GM23248 (cell line): ENCODE measurements at regions not wholly inside any gene's neighbourhood (a gene's known extent, or its start where the extent isn't known, plus 50 kb on each side); places are given as distances from the start of the nearest gene placed in this dataset.

ENCODE experiments used
- EZH2 ChIP-seq: fragments of 200-600 bp; sonication (generic); IDR thresholded peaks from 2 replicates; pipeline ENCODE4 v1.6.1; 2018; ENCODE audit warnings: antibody characterized with exemption, mild to moderate bottlenecking; ENCODE audit not compliant: insufficient read depth, poor library complexity, severe bottlenecking
- EZH2phosphoT487 ChIP-seq: fragments of 200-600 bp; sonication (generic); IDR thresholded peaks from 2 replicates; pipeline ENCODE4 v1.6.1; 2018; ENCODE audit warnings: antibody characterized with exemption, moderate library complexity, mild to moderate bottlenecking, low read depth; ENCODE audit not compliant: insufficient read depth

DNA sequence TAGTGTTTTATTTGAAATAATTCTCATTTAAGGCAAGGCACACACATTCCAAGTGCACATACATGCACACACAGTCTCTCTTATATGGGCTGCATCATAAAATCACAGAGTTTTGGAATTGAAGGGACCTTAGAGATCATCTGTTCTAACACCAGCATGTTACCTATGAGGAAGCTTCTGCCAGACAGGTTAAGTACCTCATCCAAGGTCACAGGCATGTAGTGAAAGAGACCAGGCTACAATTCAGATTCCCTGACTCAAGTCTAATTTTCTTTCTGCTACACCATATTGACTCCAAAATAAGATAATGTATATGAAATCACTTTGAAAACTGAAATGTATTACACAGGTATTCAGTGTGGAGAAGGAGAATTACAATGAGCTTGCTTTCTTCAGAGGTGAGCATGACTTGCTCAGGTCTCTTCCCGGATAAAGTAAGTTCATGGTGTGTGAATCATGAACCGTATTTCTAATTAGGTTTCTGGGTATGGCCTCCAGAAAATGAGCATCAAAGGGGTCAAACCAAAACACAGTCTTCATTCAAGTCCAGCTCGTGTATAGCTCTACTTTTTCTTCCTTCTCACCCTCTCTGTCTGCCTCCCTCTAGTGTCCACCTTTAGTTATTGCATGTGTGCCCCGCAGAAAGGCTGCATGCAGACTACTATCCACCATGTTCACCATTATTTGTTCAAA lies 411.9 kb downstream of the FUT8 start:
- TF ChIP-seq EZH2 (no peak), EZH2phosphoT487 (no peak)
